AG04450 (cell line): ENCODE measurements at regions not wholly inside any gene's neighbourhood (a gene's known extent, or its start where the extent isn't known, plus 50 kb on each side); places are given as distances from the start of the nearest gene placed in this dataset.

Source experiments
- CTCF ChIA-PET: fragments of 300-600, 350-600 bp; formaldehyde crosslinking; extraction: SDS; loops from one replicate; lab custom pipeline; 2022; ENCODE audit warnings: antibody characterized with exemption, inconsistent platforms; lab: Charles Lee
- POLR2A ChIA-PET: fragments of 350-600 bp; formaldehyde crosslinking; extraction: SDS; loops from one replicate; lab custom pipeline; 2021; ENCODE audit warnings: antibody characterized with exemption, inconsistent platforms; lab: Yijun Ruan, JAX
- DNase-seq: peaks from one replicate; pipeline ENCODE4 v3.0.0-alpha.2; 2011; ENCODE audit warnings: low read depth, low spot score
- H3K27ac ChIP-seq: one replicate; pipeline ENCODE4 v1.5.1; 2012; ENCODE audit warnings: low read depth, low read length, control low read depth
- H3K27me3 ChIP-seq: one replicate; pipeline ENCODE4 v1.6.0; 2012; ENCODE audit warnings: low read length; ENCODE audit not compliant: control insufficient read depth, insufficient read depth
- H3K4me3 ChIP-seq: 2 replicates; pipeline ENCODE4 v1.5.1; 2011; ENCODE audit warnings: mild to moderate bottlenecking, low read depth, low read length, control low read depth
- H3K9me3 ChIP-seq: 2 replicates; pipeline ENCODE4 v1.5.1; 2012; ENCODE audit warnings: low read length; ENCODE audit not compliant: control insufficient read depth, insufficient read depth
- CTCF ChIP-seq: IDR thresholded peaks from 2 replicates; pipeline ENCODE4 v1.5.1; 2011; ENCODE audit warnings: low read depth, low read length, control low read depth, inconsistent platforms

DNA sequence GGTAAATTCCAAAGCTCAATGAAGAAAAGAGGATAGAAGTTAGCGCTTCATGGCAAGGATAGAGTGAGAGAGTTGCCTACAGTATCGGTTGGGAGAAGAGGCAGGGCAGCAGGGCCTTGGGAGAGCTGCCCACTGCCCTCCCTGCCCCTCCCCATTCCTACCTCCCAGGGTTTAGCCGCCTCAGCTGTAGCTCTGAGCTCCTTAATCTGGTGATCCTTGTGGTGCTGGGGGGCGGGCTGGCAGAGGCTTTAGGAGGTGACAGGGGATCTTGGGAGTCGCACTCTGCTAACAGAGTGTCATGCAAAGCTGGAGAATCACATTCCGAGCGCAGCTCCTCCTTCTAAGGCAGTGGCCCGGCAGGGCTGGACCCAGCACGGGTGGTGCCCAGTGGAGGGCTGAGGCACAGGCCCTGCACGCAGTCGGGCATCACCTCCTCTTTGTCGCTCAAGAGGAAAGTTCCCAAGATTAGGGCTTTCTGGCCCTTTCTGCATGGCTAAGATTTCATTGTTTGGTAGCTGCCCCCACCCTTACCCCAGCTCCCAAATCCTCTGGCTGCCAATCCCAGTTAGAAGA is 57.1 kb upstream of the POLG start:
- H3K27ac ChIP-seq = no peak overlapping the region
- H3K4me3 ChIP-seq = no peak overlapping the region
- ChIA-PET CTCF (interaction anchor here (4.8 kb wide), 1 partner anchor 33 kb away, joined by 30 read pairs; no protein-coding TSS in a partner anchor), POLR2A (no interaction called here)
- no peaks in the 10 kb centered on the region; the same call in 1 of the 2 replicates for H3K9me3 ChIP-seq
- H3K27me3 ChIP-seq = peaks cover 56% of the 10 kb centered on the region
- no peak for DNase-seq
- TF ChIP-seq CTCF = no peak

- Histone ChIP-seq H3K4me3 (no peak overlapping the region), H3K9me3 (no peaks in the 10 kb centered on the region; the same call in 1 of the 2 replicates), H3K27ac (no peak overlapping the region), H3K27me3 (peaks cover 59% of the 10 kb centered on the region)
- ChIA-PET POLR2A (no interaction called here), CTCF (interaction anchor here (4.8 kb wide), 1 partner anchor 31 kb away, joined by 30 read pairs; no protein-coding TSS in a partner anchor)
- no peak for DNase-seq
- TF ChIP-seq CTCF = no peak
Measured at GRCh38 chr15:89389841-89390603, 55.4 kb upstream of the POLG start.

GRCh38 chr15:89387140-89387903 is 52.7 kb upstream of the POLG start:
- POLR2A ChIA-PET = no interaction called here
- Histone ChIP-seq H3K27ac (no peak overlapping the region), H3K4me3 (no peak overlapping the region), H3K9me3 (no peaks in the 10 kb centered on the region), H3K27me3 (peaks cover 55% of the 10 kb centered on the region)
- DNase-seq = no peak
- no peak for TF ChIP-seq CTCF
- CTCF ChIA-PET = interaction anchor here (1.7 kb wide), 1 partner anchor 28 kb away, joined by 5 read pairs; no protein-coding TSS in a partner anchor

DNA sequence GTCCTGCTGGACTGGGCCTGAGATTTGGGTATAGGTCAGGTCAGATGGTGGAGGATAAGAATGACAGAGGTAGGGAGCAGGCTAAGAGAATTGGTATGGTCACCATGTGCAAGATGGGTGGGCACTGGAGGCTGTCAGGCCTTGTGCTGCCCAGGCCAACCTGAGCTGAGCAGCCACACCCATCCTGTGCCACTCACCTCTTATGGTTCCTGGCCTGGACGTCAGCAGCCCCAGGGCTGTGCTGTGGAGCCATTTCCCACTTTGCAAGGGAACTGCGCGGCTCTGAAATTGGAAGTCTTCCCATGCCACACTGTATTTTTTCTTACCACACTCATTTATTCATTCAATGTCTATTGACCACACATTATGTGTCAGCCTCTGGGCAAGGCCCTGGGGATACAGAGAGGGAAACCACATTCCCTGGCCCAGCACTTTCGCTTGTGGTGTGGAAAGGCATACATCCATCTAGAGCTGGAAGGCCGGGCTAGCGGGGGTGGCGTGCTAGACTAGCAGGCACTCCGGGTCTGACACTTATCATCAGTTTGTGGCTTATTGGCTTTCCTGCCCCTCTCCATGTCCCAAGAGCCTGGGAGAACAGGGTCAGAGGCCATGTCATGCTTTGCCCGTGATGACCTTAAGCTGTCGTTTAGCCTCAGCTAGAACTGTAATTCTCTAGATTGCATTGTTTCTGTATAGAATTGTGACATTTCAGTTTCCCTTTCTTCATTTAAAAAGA is 51.1 kb upstream of the POLG start:
- peaks cover 60% of the 10 kb centered on the region for H3K27me3 ChIP-seq
- ChIA-PET CTCF (interaction anchor here (0.6 to 0.9 kb wide), 4 partner anchors 13 to 71 kb away, joined by 3 to 6 read pairs (median 4); no protein-coding TSS in a partner anchor), POLR2A (interaction anchor here (0.6 kb wide), 1 partner anchor 33 kb away, joined by 4 read pairs; no protein-coding TSS in a partner anchor)

More for the DNA sequence above, 51.1 kb upstream of the POLG start:
- Histone ChIP-seq H3K27ac (no peak overlapping the region), H3K4me3 (no peak overlapping the region), H3K9me3 (no peaks in the 10 kb centered on the region)
- TF ChIP-seq CTCF = no peak
- DNase-seq = no peak
